IMR-90 (cell line): ENCODE measurements at regions not wholly inside any gene's neighbourhood (a gene's known extent, or its start where the extent isn't known, plus 50 kb on each side); places are given as distances from the start of the nearest gene placed in this dataset.

Experiments
- ATAC-seq: fragments of 200-7000 bp; cut with Tn5 transposase; 2 replicates; pipeline ENCODE4 v1.9.1; 2020; ENCODE audit warnings: low read depth, mild to moderate bottlenecking, moderate library complexity
- BruUV-seq: library from RNA; stranded (reverse); fragments of 400-500 nt; replicated peaks from 2 replicates; lab custom pipeline; 2021; lab: Mats Ljungman, UMichigan
- CTCF ChIA-PET: fragments of 300-600 bp; formaldehyde crosslinking; extraction: SDS; loops from one replicate; lab custom pipeline; 2021; ENCODE audit warnings: antibody characterized with exemption; lab: Yijun Ruan, JAX
- POLR2A ChIA-PET: fragments of 300-600 bp; sonication (Branson Sonifier 250); formaldehyde crosslinking; loops from one replicate; lab custom pipeline; 2022; ENCODE audit warnings: antibody characterized with exemption; ENCODE audit not compliant: unreplicated experiment; lab: Charles Lee
- DNase-seq: peaks from one replicate; pipeline ENCODE4 v3.0.0; 2013
- H2AFZ ChIP-seq: replicated peaks from 2 replicates; pipeline ENCODE3; 2013; ENCODE audit warnings: low read length, mild to moderate bottlenecking; ENCODE audit not compliant: poor library complexity
- H2AK5ac ChIP-seq: 2 replicates; pipeline ENCODE4 v1.6.1; 2013; ENCODE audit warnings: low read depth, low read length, inconsistent platforms
- H2AK9ac ChIP-seq: replicated peaks from 2 replicates; pipeline ENCODE3; 2013; ENCODE audit warnings: mild to moderate bottlenecking, low read depth, low read length, moderate library complexity; ENCODE audit not compliant: poor library complexity
- H2BK120ac ChIP-seq: 2 replicates; pipeline ENCODE4 v1.6.1; 2013; ENCODE audit warnings: low read depth, low read length, inconsistent platforms
- H2BK15ac ChIP-seq: 3 replicates; pipeline ENCODE4 v1.6.1; 2013; ENCODE audit warnings: low read depth, low read length, inconsistent platforms
- H2BK20ac ChIP-seq: 2 replicates; pipeline ENCODE4 v1.6.1; 2013; ENCODE audit warnings: low read depth, mild to moderate bottlenecking, inconsistent platforms, low read length, moderate library complexity
- H2BK5ac ChIP-seq: 2 replicates; pipeline ENCODE4 v1.6.1; 2013; ENCODE audit warnings: mild to moderate bottlenecking, low read depth, low read length, inconsistent platforms; ENCODE audit not compliant: poor library complexity, severe bottlenecking
- H3K14ac ChIP-seq: replicated peaks from 2 replicates; pipeline ENCODE4 v1.6.1; 2013; ENCODE audit warnings: low read depth, low read length, inconsistent platforms
- H3K18ac ChIP-seq: 2 replicates; pipeline ENCODE4 v1.6.1; 2013; ENCODE audit warnings: low read depth, low read length, control low read depth
- H3K23ac ChIP-seq: 2 replicates; pipeline ENCODE4 v1.6.1; 2013; ENCODE audit warnings: low read depth, low read length, inconsistent platforms
- H3K27ac ChIP-seq: 2 replicates; pipeline ENCODE4 v1.5.1; 2013; ENCODE audit warnings: mild to moderate bottlenecking, control low read depth, low read length; ENCODE audit not compliant: insufficient read depth
- H3K27me3 ChIP-seq: 2 replicates; pipeline ENCODE4 v1.6.1; 2013; ENCODE audit warnings: low read length; ENCODE audit not compliant: control insufficient read depth, insufficient read depth
- H3K36me3 ChIP-seq: 2 replicates; pipeline ENCODE4 v1.6.1; 2013; ENCODE audit warnings: low read length, mixed read lengths; ENCODE audit not compliant: control insufficient read depth, insufficient read depth
- H3K4ac ChIP-seq: 2 replicates; pipeline ENCODE4 v1.6.1; 2013; ENCODE audit warnings: low read depth, low read length, inconsistent platforms
- H3K4me1 ChIP-seq: 2 replicates; pipeline ENCODE4 v1.6.1; 2013; ENCODE audit warnings: low read length, mixed read lengths; ENCODE audit not compliant: control insufficient read depth, insufficient read depth
- H3K4me2 ChIP-seq: 2 replicates; pipeline ENCODE4 v1.6.1; 2013; ENCODE audit warnings: low read depth, mild to moderate bottlenecking, control low read depth, low read length, moderate library complexity
- H3K4me3 ChIP-seq: 2 replicates; pipeline ENCODE4 v1.5.1; 2013; ENCODE audit warnings: low read depth, mild to moderate bottlenecking, control low read depth, low read length, moderate library complexity; ENCODE audit not compliant: insufficient read depth
- H3K56ac ChIP-seq: 2 replicates; pipeline ENCODE4 v1.6.1; 2013; ENCODE audit warnings: low read length, inconsistent platforms; ENCODE audit not compliant: insufficient read depth; ENCODE audit errors: extremely low read depth
- H3K79me1 ChIP-seq, 2 experiments: 2 replicates each; pipeline ENCODE4 v1.6.1; 2013; ENCODE audit warnings: low read length in 2 of 2, inconsistent platforms in 1 of 2, low read depth in 1 of 2
- H3K9ac ChIP-seq: 2 replicates; pipeline ENCODE4 v1.6.1; 2013; ENCODE audit warnings: low read depth, low read length, control low read depth
- H3K9me1 ChIP-seq: 2 replicates; pipeline ENCODE4 v1.6.1; 2013; ENCODE audit warnings: low read length, inconsistent platforms; ENCODE audit not compliant: insufficient read depth
- H3K9me3 ChIP-seq: 2 replicates; pipeline ENCODE4 v1.6.1; 2013; ENCODE audit warnings: low read length; ENCODE audit not compliant: control insufficient read depth, insufficient read depth
- H4K20me1 ChIP-seq: 2 replicates; pipeline ENCODE4 v1.6.1; 2013; ENCODE audit warnings: low read length, inconsistent platforms; ENCODE audit not compliant: insufficient read depth
- H4K5ac ChIP-seq: 2 replicates; pipeline ENCODE4 v1.6.1; 2013; ENCODE audit warnings: mild to moderate bottlenecking, low read depth, low read length, control low read depth
- H4K8ac ChIP-seq, 2 experiments: 2 replicates each; pipeline ENCODE4 v1.6.1; 2013; ENCODE audit warnings: low read depth in 2 of 2, low read length in 2 of 2, control low read depth in 1 of 2, inconsistent platforms in 1 of 2
- H4K91ac ChIP-seq: 2 replicates; pipeline ENCODE4 v1.6.1; 2013; ENCODE audit warnings: low read depth, low read length, inconsistent platforms; ENCODE audit not compliant: insufficient read depth
- CEBPB ChIP-seq: IDR thresholded peaks from 2 replicates; pipeline ENCODE4 v1.6.1; 2012; ENCODE audit warnings: low read depth, low read length, improper control_type of control experiment
- CHD1 ChIP-seq: IDR thresholded peaks from 2 replicates; pipeline ENCODE4 v1.6.1; 2012; ENCODE audit warnings: low read depth, low read length, improper control_type of control experiment
- CTCF ChIP-seq: conservative IDR thresholded peaks from 2 replicates; pipeline ENCODE4 v1.5.1; 2012; ENCODE audit warnings: mild to moderate bottlenecking, low read depth, low read length, improper control_type of control experiment
- MAFK ChIP-seq: IDR thresholded peaks from 2 replicates; pipeline ENCODE4 v1.6.1; 2012; ENCODE audit warnings: low read depth, low read length, improper control_type of control experiment
- NFE2L2 ChIP-seq: fragments of 150-350 bp; IDR thresholded peaks from 2 replicates; pipeline ENCODE4 v1.6.1; 2016; ENCODE audit warnings: low read depth, mild to moderate bottlenecking, low read length
- POLR2A ChIP-seq: IDR thresholded peaks from 2 replicates; pipeline ENCODE4 v1.6.1; 2012; ENCODE audit warnings: mild to moderate bottlenecking, low read depth, low read length
- RAD21 ChIP-seq: IDR thresholded peaks from 2 replicates; pipeline ENCODE4 v1.6.1; 2012; ENCODE audit warnings: low read length, improper control_type of control experiment
- RFX5 ChIP-seq: IDR thresholded peaks from 2 replicates; pipeline ENCODE4 v1.8.0; 2012; ENCODE audit warnings: low read depth, mild to moderate bottlenecking, low read length, moderate library complexity
- SMC3 ChIP-seq: fragments of 150-350 bp; IDR thresholded peaks from 2 replicates; pipeline ENCODE4 v1.6.1; 2016; ENCODE audit warnings: low read depth, mild to moderate bottlenecking, antibody characterized with exemption, low read length, moderate library complexity
- dilution Hi-C: fragments of 300-500 bp; cut with HindIII; formaldehyde crosslinking; loops from one replicate; pipeline ENCODE4 v1.14.3; 2018; ENCODE audit warnings: low sequenced_read_pairs; ENCODE audit not compliant: unreplicated experiment
- in situ Hi-C: fragments of 300-500 bp; cut with MboI; formaldehyde crosslinking; loops from 3 replicates; pipeline ENCODE4 v1.14.3; 2019; ENCODE audit warnings: low sequenced_read_pairs, inconsistent platforms, mixed read lengths
- intact Hi-C: fragments of 100-400 bp; cut with micrococcal nuclease; formaldehyde crosslinking; loops from 2 replicates; pipeline ENCODE4 v1.10.0; 2022

- H2BK20ac ChIP-seq, result no peak overlapping the region
- in situ Hi-C loops, result no loop called here
- no peaks in the 10 kb centered on the region for H3K27me3 ChIP-seq
- H4K20me1 ChIP-seq, result no peaks in the 10 kb centered on the region
- no peak overlapping the region for H3K23ac ChIP-seq
- no peak overlapping the region for H4K8ac ChIP-seq
- no peak overlapping the region for H3K4me2 ChIP-seq
- no peaks in the 10 kb centered on the region for H3K9me1 ChIP-seq
- no peak overlapping the region for H3K4me3 ChIP-seq
- DNase-seq, result no peak
- H2AK9ac ChIP-seq, result no peak overlapping the region
- intact Hi-C loops, result no loop called here
- H2BK5ac ChIP-seq, result no peak overlapping the region
- ChIA-PET CTCF (interaction anchor here (0.6 kb wide), 1 partner anchor 631 kb away, joined by 3 read pairs; no protein-coding TSS in a partner anchor), POLR2A (no interaction called here)
- H3K9me3 ChIP-seq, result peaks cover 4% of the 10 kb centered on the region; the same call in 1 of the 2 replicates
- H3K9ac ChIP-seq, result no peak overlapping the region
- H3K79me1 ChIP-seq, result no peaks in the 10 kb centered on the region
- TF ChIP-seq NFE2L2 (no peak), SMC3 (no peak), POLR2A (no peak), RFX5 (no peak), MAFK (no peak), CHD1 (no peak), RAD21 (no peak), CEBPB (no peak), CTCF (no peak)
- H4K91ac ChIP-seq, result no peak overlapping the region
- no peak overlapping the region for H3K56ac ChIP-seq
- no peak overlapping the region for H3K14ac ChIP-seq
- H3K4ac ChIP-seq, result no peak overlapping the region
- dilution Hi-C loops, result no loop called here
- no TSS peak for BruUV-seq
- no peak overlapping the region for H4K5ac ChIP-seq
- H2AFZ ChIP-seq, result no peak overlapping the region
- ATAC-seq, result no peak
- no peak overlapping the region for H3K27ac ChIP-seq
- H3K18ac ChIP-seq, result no peak overlapping the region
- no peak overlapping the region for H2AK5ac ChIP-seq
- H3K4me1 ChIP-seq, result no peaks in the 10 kb centered on the region
- no peak overlapping the region for H2BK120ac ChIP-seq
- H3K36me3 ChIP-seq, result no peaks in the 10 kb centered on the region
- no peak overlapping the region for H2BK15ac ChIP-seq
Measured at GRCh38 chr5:117133198-117133597, 558.6 kb upstream of the SEMA6A start.
